ENCODE measurements at regions not wholly inside any gene's neighbourhood (a gene's known extent, or its start where the extent isn't known, plus 50 kb on each side); places are given as distances from the start of the nearest gene placed in this dataset.
"Not testable (repeated sequence)": the region's sequence is repeated elsewhere in the genome, so short reads cannot be mapped to it uniquely, and the experiment has no call there.

- Histone ChIP-seq H3K4me1 (ENCODE audit: control insufficient read depth, insufficient read depth, low read length) (no peaks in the 10 kb centered on the region), H3K27me3 (ENCODE audit: control insufficient read depth, insufficient read depth, low read length, poor library complexity, severe bottlenecking) (no peaks in the 10 kb centered on the region), H3K4me3 (ENCODE audit: insufficient read depth, low read depth, low read length) (no peak overlapping the region), H3K36me3 (ENCODE audit: control insufficient read depth, insufficient read depth, low read length) (no peaks in the 10 kb centered on the region), H3K9me3 (ENCODE audit: control insufficient read depth, low read length) (no peaks in the 10 kb centered on the region), H3K27ac (ENCODE audit: insufficient read depth, low read depth, low read length, poor library complexity, severe bottlenecking) (no peak overlapping the region)
- WGBS, 2 experiments, result 88 to 91% methylated on average over 1 of the region's 1 CpG
Observed at GRCh38 chr4:148845609-148846008, 403.4 kb upstream of the NR3C2 start.

GRCh38 chr4:148843625-148844024 lies 401.4 kb upstream of the NR3C2 start:
- Histone ChIP-seq H3K9me3 (ENCODE audit: control insufficient read depth, low read length) (no peaks in the 10 kb centered on the region), H3K4me3 (ENCODE audit: insufficient read depth, low read depth, low read length) (no peak overlapping the region), H3K27ac (ENCODE audit: insufficient read depth, low read depth, low read length, poor library complexity, severe bottlenecking) (no peak overlapping the region), H3K36me3 (ENCODE audit: control insufficient read depth, insufficient read depth, low read length) (no peaks in the 10 kb centered on the region), H3K27me3 (ENCODE audit: control insufficient read depth, insufficient read depth, low read length, poor library complexity, severe bottlenecking) (no peaks in the 10 kb centered on the region), H3K4me1 (ENCODE audit: control insufficient read depth, insufficient read depth, low read length) (no peaks in the 10 kb centered on the region)
- 89 to 97% methylated on average over 2 to 3 of the region's 3 CpGs for WGBS, 2 experiments

GRCh38 chr4:148842843-148843242 lies 400.6 kb upstream of the NR3C2 start:
- Histone ChIP-seq H3K27ac (ENCODE audit: insufficient read depth, low read depth, low read length, poor library complexity, severe bottlenecking) (no peak overlapping the region), H3K9me3 (ENCODE audit: control insufficient read depth, low read length) (no peaks in the 10 kb centered on the region), H3K27me3 (ENCODE audit: control insufficient read depth, insufficient read depth, low read length, poor library complexity, severe bottlenecking) (no peaks in the 10 kb centered on the region), H3K36me3 (ENCODE audit: control insufficient read depth, insufficient read depth, low read length) (no peaks in the 10 kb centered on the region), H3K4me3 (ENCODE audit: insufficient read depth, low read depth, low read length) (no peak overlapping the region), H3K4me1 (ENCODE audit: control insufficient read depth, insufficient read depth, low read length) (no peaks in the 10 kb centered on the region)
- WGBS, 2 experiments, result 95 to 97% methylated on average over 3 of the region's 3 CpGs

GRCh38 chr4:148837571-148837970 lies 395.4 kb upstream of the NR3C2 start:
- H3K4me1 ChIP-seq (ENCODE audit: control insufficient read depth, insufficient read depth, low read length); H3K27me3 ChIP-seq (ENCODE audit: control insufficient read depth, insufficient read depth, low read length, poor library complexity, severe bottlenecking); H3K27ac ChIP-seq (ENCODE audit: insufficient read depth, low read depth, low read length, poor library complexity, severe bottlenecking); H3K36me3 ChIP-seq (ENCODE audit: control insufficient read depth, insufficient read depth, low read length); H3K9me3 ChIP-seq (ENCODE audit: control insufficient read depth, low read length); H3K4me3 ChIP-seq (ENCODE audit: insufficient read depth, low read depth, low read length): not testable (repeated sequence)
- WGBS, 2 experiments, result 93 to 94% methylated on average over 2 of the region's 2 CpGs

- Histone ChIP-seq H3K9me3 (ENCODE audit: control insufficient read depth, low read length) (no peaks in the 10 kb centered on the region), H3K27me3 (ENCODE audit: control insufficient read depth, insufficient read depth, low read length, poor library complexity, severe bottlenecking) (no peaks in the 10 kb centered on the region), H3K4me3 (ENCODE audit: insufficient read depth, low read depth, low read length) (no peak overlapping the region), H3K36me3 (ENCODE audit: control insufficient read depth, insufficient read depth, low read length) (no peaks in the 10 kb centered on the region), H3K27ac (ENCODE audit: insufficient read depth, low read depth, low read length, poor library complexity, severe bottlenecking) (no peak overlapping the region), H3K4me1 (ENCODE audit: control insufficient read depth, insufficient read depth, low read length) (no peaks in the 10 kb centered on the region)
- 66 to 75% methylated on average over 5 to 6 of the region's 6 CpGs for WGBS, 2 experiments
Observed at GRCh38 chr4:148834804-148835631, 392.8 kb upstream of the NR3C2 start.

GRCh38 chr4:148831945-148832344 lies 389.7 kb upstream of the NR3C2 start:
- H3K9me3 ChIP-seq (ENCODE audit: control insufficient read depth, low read length), result no peaks in the 10 kb centered on the region
- no peak overlapping the region for H3K4me3 ChIP-seq (ENCODE audit: insufficient read depth, low read depth, low read length)
- H3K27ac ChIP-seq (ENCODE audit: insufficient read depth, low read depth, low read length, poor library complexity, severe bottlenecking), result no peak overlapping the region
- no peaks in the 10 kb centered on the region for H3K27me3 ChIP-seq (ENCODE audit: control insufficient read depth, insufficient read depth, low read length, poor library complexity, severe bottlenecking)
- no peaks in the 10 kb centered on the region for H3K4me1 ChIP-seq (ENCODE audit: control insufficient read depth, insufficient read depth, low read length)
- H3K36me3 ChIP-seq (ENCODE audit: control insufficient read depth, insufficient read depth, low read length), result no peaks in the 10 kb centered on the region

GRCh38 chr4:148828291-148828690 lies 386.1 kb upstream of the NR3C2 start:
- H3K36me3 ChIP-seq (ENCODE audit: control insufficient read depth, insufficient read depth, low read length), result no peaks in the 10 kb centered on the region
- no peaks in the 10 kb centered on the region for H3K4me1 ChIP-seq (ENCODE audit: control insufficient read depth, insufficient read depth, low read length)
- no peaks in the 10 kb centered on the region for H3K27me3 ChIP-seq (ENCODE audit: control insufficient read depth, insufficient read depth, low read length, poor library complexity, severe bottlenecking)
- no peak overlapping the region for H3K4me3 ChIP-seq (ENCODE audit: insufficient read depth, low read depth, low read length)
- no peak overlapping the region for H3K27ac ChIP-seq (ENCODE audit: insufficient read depth, low read depth, low read length, poor library complexity, severe bottlenecking)
- no peaks in the 10 kb centered on the region for H3K9me3 ChIP-seq (ENCODE audit: control insufficient read depth, low read length)
- WGBS, 2 experiments, result 80 to 97% methylated on average over 1 to 3 of the region's 3 CpGs

GRCh38 chr4:148827781-148828180 lies 385.6 kb upstream of the NR3C2 start:
- H3K4me1 ChIP-seq (ENCODE audit: control insufficient read depth, insufficient read depth, low read length), result no peaks in the 10 kb centered on the region
- H3K27me3 ChIP-seq (ENCODE audit: control insufficient read depth, insufficient read depth, low read length, poor library complexity, severe bottlenecking), result no peaks in the 10 kb centered on the region
- 92% methylated on average over 1 of the region's 2 CpGs; no CpG with 5 or more reads in 1 of the 2 experiments for WGBS, 2 experiments

GRCh38 chr4:148823419-148823769 lies 381.2 kb upstream of the NR3C2 start:
- Histone ChIP-seq H3K4me1 (ENCODE audit: control insufficient read depth, insufficient read depth, low read length) (no peaks in the 10 kb centered on the region), H3K4me3 (ENCODE audit: insufficient read depth, low read depth, low read length) (no peak overlapping the region), H3K27me3 (ENCODE audit: control insufficient read depth, insufficient read depth, low read length, poor library complexity, severe bottlenecking) (no peaks in the 10 kb centered on the region), H3K9me3 (ENCODE audit: control insufficient read depth, low read length) (no peaks in the 10 kb centered on the region), H3K36me3 (ENCODE audit: control insufficient read depth, insufficient read depth, low read length) (no peaks in the 10 kb centered on the region), H3K27ac (ENCODE audit: insufficient read depth, low read depth, low read length, poor library complexity, severe bottlenecking) (no peak overlapping the region)
- 86 to 100% methylated on average over 1 of the region's 2 CpGs for WGBS, 2 experiments

More at GRCh38 chr4:148827781-148828180, 385.6 kb upstream of the NR3C2 start:
- H3K9me3 ChIP-seq (ENCODE audit: control insufficient read depth, low read length), result no peaks in the 10 kb centered on the region
- no peaks in the 10 kb centered on the region for H3K36me3 ChIP-seq (ENCODE audit: control insufficient read depth, insufficient read depth, low read length)
- no peak overlapping the region for H3K27ac ChIP-seq (ENCODE audit: insufficient read depth, low read depth, low read length, poor library complexity, severe bottlenecking)
- no peak overlapping the region for H3K4me3 ChIP-seq (ENCODE audit: insufficient read depth, low read depth, low read length)

- no peak overlapping the region for H3K4me3 ChIP-seq (ENCODE audit: insufficient read depth, low read depth, low read length)
- H3K9me3 ChIP-seq (ENCODE audit: control insufficient read depth, low read length), result no peaks in the 10 kb centered on the region
- H3K4me1 ChIP-seq (ENCODE audit: control insufficient read depth, insufficient read depth, low read length), result no peaks in the 10 kb centered on the region
- WGBS, 2 experiments, result 92 to 94% methylated on average over 5 of the region's 5 CpGs
- H3K27me3 ChIP-seq (ENCODE audit: control insufficient read depth, insufficient read depth, low read length, poor library complexity, severe bottlenecking), result no peaks in the 10 kb centered on the region
- no peak overlapping the region for H3K27ac ChIP-seq (ENCODE audit: insufficient read depth, low read depth, low read length, poor library complexity, severe bottlenecking)
- no peaks in the 10 kb centered on the region for H3K36me3 ChIP-seq (ENCODE audit: control insufficient read depth, insufficient read depth, low read length)
Observed at GRCh38 chr4:148822572-148823418, 380.6 kb upstream of the NR3C2 start.

Data from ectodermal cell (in vitro differentiated cells).